Neural cell (in vitro differentiated cells): ENCODE measurements at regions not wholly inside any gene's neighbourhood (a gene's known extent, or its start where the extent isn't known, plus 50 kb on each side); places are given as distances from the start of the nearest gene placed in this dataset.

Experiments used
- H2AFZ ChIP-seq: fragments of 200-600, 300-800 bp; sonication (generic), shearing (Covaris generic); 2 replicates; pipeline ENCODE4 v1.6.0; 2014; ENCODE audit warnings: low read depth, mild to moderate bottlenecking, antibody characterized with exemption, low read length, moderate library complexity
- H3F3A ChIP-seq: fragments of 200-600 bp; shearing (Covaris generic); 2 replicates; pipeline ENCODE4 v1.6.1; 2016; ENCODE audit warnings: mild to moderate bottlenecking, moderate library complexity, mixed read lengths, antibody characterized with exemption, low read length; ENCODE audit not compliant: insufficient read depth, poor library complexity, severe bottlenecking
- H3K27ac ChIP-seq: fragments of 200-600, 300-800 bp; sonication (generic), shearing (Covaris generic); 2 replicates; pipeline ENCODE4 v1.5.1; 2014; ENCODE audit warnings: mild to moderate bottlenecking, low read length, moderate library complexity
- H3K27me3 ChIP-seq: fragments of 300-800, 200-600 bp; sonication (generic), shearing (Covaris generic); 2 replicates; pipeline ENCODE4 v1.6.0; 2014; ENCODE audit warnings: mild to moderate bottlenecking, low read depth, low read length, moderate library complexity; ENCODE audit not compliant: insufficient read depth
- H3K36me3 ChIP-seq: fragments of 300-800, 200-600 bp; sonication (generic), shearing (Covaris generic); 2 replicates; pipeline ENCODE4 v1.5.1; 2014; ENCODE audit warnings: mild to moderate bottlenecking, antibody characterized with exemption, low read length, moderate library complexity; ENCODE audit not compliant: insufficient read depth
- H3K4me2 ChIP-seq: fragments of 300-800, 200-600 bp; sonication (generic), shearing (Covaris generic); 2 replicates; pipeline ENCODE4 v1.6.0; 2014; ENCODE audit warnings: mild to moderate bottlenecking, low read length
- H3K4me3 ChIP-seq: fragments of 300-800, 200-600 bp; sonication (generic), shearing (Covaris generic); 2 replicates; pipeline ENCODE4 v1.5.1; 2014; ENCODE audit warnings: mild to moderate bottlenecking, low read length, moderate library complexity
- H3K79me2 ChIP-seq: fragments of 200-600 bp; shearing (Covaris generic); replicated peaks from 2 replicates; pipeline ENCODE4 v1.6.0; 2014; ENCODE audit warnings: mild to moderate bottlenecking, low read length, moderate library complexity; ENCODE audit not compliant: insufficient read depth
- H3K9ac ChIP-seq: fragments of 300-800, 200-600 bp; sonication (generic), shearing (Covaris generic); 2 replicates; pipeline ENCODE4 v1.6.1; 2016; ENCODE audit warnings: mild to moderate bottlenecking, low read length, mixed read lengths
- H3K9me2 ChIP-seq: fragments of 200-600 bp; shearing (Covaris generic); 2 replicates; pipeline ENCODE4 v1.6.1; 2016; ENCODE audit warnings: mild to moderate bottlenecking, low read length, mixed read lengths; ENCODE audit not compliant: insufficient read depth
- H3K9me3 ChIP-seq: fragments of 200-600, 300-800 bp; sonication (generic), shearing (Covaris generic); 2 replicates; pipeline ENCODE4 v1.6.1; 2016; ENCODE audit warnings: mild to moderate bottlenecking, mixed run types, low read length, moderate library complexity, mixed read lengths
- H4K20me1 ChIP-seq: fragments of 200-600 bp; shearing (Covaris generic); 2 replicates; pipeline ENCODE4 v1.6.1; 2016; ENCODE audit warnings: mild to moderate bottlenecking, mixed run types; ENCODE audit not compliant: insufficient read depth
- CTCF ChIP-seq: fragments of 450-650 bp; IDR thresholded peaks from 2 replicates; pipeline ENCODE4 v1.5.1; 2014; ENCODE audit warnings: antibody characterized with exemption, mild to moderate bottlenecking, moderate library complexity; ENCODE audit not compliant: poor library complexity, severe bottlenecking
- EP300 ChIP-seq: fragments of 450-650 bp; conservative IDR thresholded peaks from 2 replicates; pipeline ENCODE4 v1.6.1; 2014; ENCODE audit warnings: antibody characterized with exemption, mild to moderate bottlenecking, moderate library complexity; ENCODE audit not compliant: poor library complexity, severe bottlenecking
- EZH2 ChIP-seq: fragments of 200-600, 300-800 bp; shearing (Covaris generic), sonication (generic); IDR thresholded peaks from 2 replicates; pipeline ENCODE4 v1.6.1; 2014; ENCODE audit warnings: antibody characterized with exemption, low read length, borderline replicate concordance, mild to moderate bottlenecking; ENCODE audit not compliant: insufficient read depth, poor library complexity, severe bottlenecking
- MXI1 ChIP-seq: fragments of 450-650 bp; conservative IDR thresholded peaks from 2 replicates; pipeline ENCODE4 v1.6.1; 2014; ENCODE audit warnings: antibody characterized with exemption, mild to moderate bottlenecking; ENCODE audit not compliant: poor library complexity, severe bottlenecking
- POLR2AphosphoS5 ChIP-seq: IDR thresholded peaks from 2 replicates; pipeline ENCODE4 v1.6.1; 2012
- RAD21 ChIP-seq: fragments of 450-650 bp; conservative IDR thresholded peaks from 2 replicates; pipeline ENCODE4 v1.6.1; 2014; ENCODE audit warnings: antibody characterized with exemption, mild to moderate bottlenecking, moderate library complexity
- REST ChIP-seq: IDR thresholded peaks from 2 replicates; pipeline ENCODE4 v1.6.1; 2012; ENCODE audit warnings: borderline replicate concordance
- SMC3 ChIP-seq: fragments of 450-650 bp; conservative IDR thresholded peaks from 2 replicates; pipeline ENCODE4 v1.6.1; 2014; ENCODE audit warnings: antibody characterized with exemption, mild to moderate bottlenecking, moderate library complexity; ENCODE audit not compliant: poor library complexity
- TAF1 ChIP-seq: IDR thresholded peaks from 2 replicates; pipeline ENCODE4 v1.6.1; 2012; ENCODE audit warnings: low read depth

GRCh38 chrX:140050906-140051305 is 85.6 kb upstream of the CXorf66 start:
- Histone ChIP-seq H2AFZ (no peak overlapping the region), H3K27me3 (no peaks in the 10 kb centered on the region), H3K9me3 (no peaks in the 10 kb centered on the region), H3K27ac (no peak overlapping the region), H3K4me2 (no peak overlapping the region), H3K9me2 (no peaks in the 10 kb centered on the region), H3K79me2 (no peaks in the 10 kb centered on the region), H3K9ac (no peak overlapping the region), H3K4me3 (no peak overlapping the region), H3K36me3 (no peaks in the 10 kb centered on the region), H3F3A (no peaks in the 10 kb centered on the region), H4K20me1 (no peaks in the 10 kb centered on the region)
- TF ChIP-seq SMC3 = peak; percentile 73
- TF ChIP-seq RAD21 = peak; percentile 70
- peak; percentile 59 for TF ChIP-seq CTCF
- no peak for TF ChIP-seq MXI1

DNA sequence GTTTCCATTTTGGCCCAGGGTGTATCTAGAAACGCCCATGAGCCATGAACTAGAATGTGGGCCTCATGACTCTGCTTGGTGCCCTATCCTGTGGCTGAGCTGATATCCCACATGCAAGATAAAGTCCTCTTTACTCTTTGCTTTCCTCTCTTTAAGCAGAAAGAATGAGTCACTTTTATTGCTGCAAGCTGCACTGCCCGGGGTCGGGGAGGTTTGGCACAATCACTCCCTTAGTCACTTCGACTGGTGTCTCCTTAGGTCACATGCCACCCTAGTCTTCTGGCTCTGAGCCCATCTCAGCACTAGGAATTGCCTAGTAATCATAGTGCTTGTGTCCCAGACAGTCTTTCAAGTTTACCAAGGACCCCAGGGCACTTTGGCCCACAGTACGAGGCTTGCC is 75.1 kb upstream of the CXorf66 start:
- H3K36me3 ChIP-seq = no peaks in the 10 kb centered on the region
- H3K4me2 ChIP-seq = no peak overlapping the region
- no peak overlapping the region for H3K4me3 ChIP-seq
- no peak overlapping the region for H3K9ac ChIP-seq
- no peaks in the 10 kb centered on the region for H3K27me3 ChIP-seq
- no peaks in the 10 kb centered on the region for H3K79me2 ChIP-seq
- no peaks in the 10 kb centered on the region for H3K9me2 ChIP-seq
- H2AFZ ChIP-seq = no peak overlapping the region
- H3K27ac ChIP-seq = no peak overlapping the region
- H3K9me3 ChIP-seq = no peaks in the 10 kb centered on the region
- TF ChIP-seq MXI1 = no peak
- no peak for TF ChIP-seq EZH2
- TF ChIP-seq TAF1 = no peak
- no peak for TF ChIP-seq REST
- TF ChIP-seq EP300 = no peak
- TF ChIP-seq POLR2AphosphoS5 = no peak
- no peak for TF ChIP-seq RAD21
- no peak for TF ChIP-seq SMC3
- TF ChIP-seq CTCF = no peak
- H4K20me1 ChIP-seq = no peaks in the 10 kb centered on the region
- no peaks in the 10 kb centered on the region for H3F3A ChIP-seq
